Loucy (cell line): ENCODE measurements at regions not wholly inside any gene's neighbourhood (a gene's known extent, or its start where the extent isn't known, plus 50 kb on each side); places are given as distances from the start of the nearest gene placed in this dataset.

ENCODE experiments used
- H2AFZ ChIP-seq: fragments of 200-600 bp; sonication (generic); 2 replicates; pipeline ENCODE4 v1.6.0; 2016; ENCODE audit warnings: antibody characterized with exemption, mild to moderate bottlenecking, low read length, moderate library complexity
- H3F3A ChIP-seq: fragments of 200-600 bp; 2 replicates; pipeline ENCODE4 v1.6.0; 2016; ENCODE audit warnings: antibody characterized with exemption, low read depth, mild to moderate bottlenecking
- H3K27me3 ChIP-seq: fragments of 200-600 bp; sonication (generic); 2 replicates; pipeline ENCODE4 v1.6.1; 2014; ENCODE audit warnings: low read length, mild to moderate bottlenecking; ENCODE audit not compliant: insufficient read depth, poor library complexity, severe bottlenecking
- H3K36me3 ChIP-seq: fragments of 200-600 bp; sonication (generic); 2 replicates; pipeline ENCODE4 v1.6.1; 2016; ENCODE audit warnings: low read length; ENCODE audit not compliant: insufficient read depth
- H3K4me1 ChIP-seq: fragments of 200-600 bp; sonication (generic); 2 replicates; pipeline ENCODE4 v1.5.1; 2014; ENCODE audit warnings: low read length, mild to moderate bottlenecking; ENCODE audit not compliant: insufficient read depth, poor library complexity, severe bottlenecking
- H3K4me2 ChIP-seq: fragments of 200-600 bp; sonication (generic); 2 replicates; pipeline ENCODE4 v1.6.0; 2014; ENCODE audit warnings: antibody characterized with exemption, low read length, low read depth, mild to moderate bottlenecking; ENCODE audit not compliant: poor library complexity, severe bottlenecking
- H3K4me3 ChIP-seq: fragments of 200-600 bp; sonication (generic); 2 replicates; pipeline ENCODE4 v1.5.1; 2014; ENCODE audit warnings: low read length, mild to moderate bottlenecking, mixed read lengths; ENCODE audit not compliant: poor library complexity, severe bottlenecking
- H3K79me2 ChIP-seq: fragments of 200-600 bp; sonication (generic); 2 replicates; pipeline ENCODE4 v1.6.1; 2014; ENCODE audit warnings: low read length; ENCODE audit not compliant: insufficient read depth
- H3K9ac ChIP-seq: fragments of 200-600 bp; sonication (generic); 2 replicates; pipeline ENCODE4 v1.6.0; 2014; ENCODE audit warnings: mild to moderate bottlenecking, low read depth, low read length, moderate library complexity; ENCODE audit not compliant: poor library complexity, severe bottlenecking
- H3K9me2 ChIP-seq: fragments of 200-600 bp; sonication (generic); replicated peaks from 2 replicates; pipeline ENCODE4 v1.6.1; 2016; ENCODE audit warnings: low read depth, low read length, mixed read lengths
- H3K9me3 ChIP-seq: fragments of 200-600 bp; sonication (generic); 2 replicates; pipeline ENCODE4 v1.6.1; 2014; ENCODE audit warnings: mild to moderate bottlenecking, antibody characterized with exemption, low read length, low read depth; ENCODE audit not compliant: insufficient read depth
- H4K20me1 ChIP-seq: fragments of 200-600 bp; sonication (generic); 2 replicates; pipeline ENCODE4 v1.6.0; 2014; ENCODE audit warnings: antibody characterized with exemption, low read length, mild to moderate bottlenecking; ENCODE audit not compliant: insufficient read depth, poor library complexity, severe bottlenecking
- EZH2phosphoT487 ChIP-seq: fragments of 200-600 bp; IDR thresholded peaks from 2 replicates; pipeline ENCODE4 v1.6.1; 2018; ENCODE audit warnings: antibody characterized with exemption, mild to moderate bottlenecking, moderate library complexity, borderline replicate concordance
- TF ChIP-seq, protein P1 (sequence below): fragments of 200-600 bp; sonication (generic); conservative IDR thresholded peaks from 2 replicates; pipeline ENCODE4 v1.5.1; 2014; ENCODE audit warnings: mild to moderate bottlenecking, antibody characterized with exemption, low read length

DNA sequence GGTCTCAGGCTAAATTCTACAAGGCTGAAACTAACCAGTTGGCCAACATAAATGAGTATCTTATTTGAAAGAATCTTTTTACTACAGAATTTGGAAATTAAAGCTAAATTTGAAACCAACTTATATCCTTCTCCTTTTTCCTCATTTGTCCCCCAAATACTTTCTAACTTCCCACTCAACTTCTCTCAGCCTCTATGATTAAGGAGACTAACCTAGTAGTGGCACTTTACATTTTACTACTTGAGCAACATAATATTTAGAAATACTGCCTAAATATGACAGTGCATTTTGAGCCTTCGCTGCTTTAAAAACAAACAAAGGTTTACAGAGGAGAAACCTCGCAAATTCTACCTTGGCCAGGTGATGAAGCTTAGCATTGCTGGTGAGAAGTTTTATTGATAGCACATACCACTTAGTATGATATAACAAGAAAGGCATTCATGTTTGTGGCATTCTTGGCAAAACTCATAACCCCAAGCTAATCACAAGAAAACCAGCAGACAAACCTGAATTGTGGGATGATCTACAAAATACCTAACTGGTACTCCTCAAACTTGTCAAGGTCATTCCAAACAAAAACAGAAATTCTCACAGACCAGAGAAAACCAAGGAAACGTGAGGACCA is 432.1 kb upstream of the CFAP20DC start:
- Histone ChIP-seq H3K4me3 (no peak overlapping the region), H3K9ac (no peak overlapping the region)

DNA sequence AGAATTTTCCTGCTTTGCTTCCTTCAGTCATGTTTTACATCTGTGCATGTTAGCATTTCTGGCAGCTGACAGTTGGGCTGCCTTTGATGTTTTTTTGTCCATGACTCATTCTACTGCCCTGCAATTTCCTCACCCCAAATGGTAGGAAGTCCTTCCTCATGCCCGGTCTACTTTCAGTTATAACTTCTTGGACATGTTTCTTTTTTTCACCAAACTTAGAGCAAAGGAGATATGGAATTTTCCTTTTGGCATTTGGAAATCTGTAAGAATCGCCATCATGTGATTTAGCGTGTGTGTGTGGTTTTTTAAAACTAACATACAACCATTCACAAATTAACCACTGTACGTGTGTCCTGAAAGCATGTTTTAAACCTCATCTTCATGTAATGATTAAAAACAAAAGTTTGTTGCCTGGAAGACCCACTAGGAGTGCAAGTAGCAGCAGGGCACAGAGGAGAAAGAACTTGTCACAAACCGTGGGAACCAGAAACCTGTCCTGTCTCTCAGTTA is 430.7 kb upstream of the CFAP20DC start:
- H2AFZ ChIP-seq = peak overlapping the region; percentile 69
- H3F3A ChIP-seq = no peaks in the 10 kb centered on the region
- no peaks in the 10 kb centered on the region for H3K27me3 ChIP-seq
- no peaks in the 10 kb centered on the region for H3K79me2 ChIP-seq
- H3K9ac ChIP-seq = peak overlapping the region; percentile 48
- TF ChIP-seq, protein P1, sequence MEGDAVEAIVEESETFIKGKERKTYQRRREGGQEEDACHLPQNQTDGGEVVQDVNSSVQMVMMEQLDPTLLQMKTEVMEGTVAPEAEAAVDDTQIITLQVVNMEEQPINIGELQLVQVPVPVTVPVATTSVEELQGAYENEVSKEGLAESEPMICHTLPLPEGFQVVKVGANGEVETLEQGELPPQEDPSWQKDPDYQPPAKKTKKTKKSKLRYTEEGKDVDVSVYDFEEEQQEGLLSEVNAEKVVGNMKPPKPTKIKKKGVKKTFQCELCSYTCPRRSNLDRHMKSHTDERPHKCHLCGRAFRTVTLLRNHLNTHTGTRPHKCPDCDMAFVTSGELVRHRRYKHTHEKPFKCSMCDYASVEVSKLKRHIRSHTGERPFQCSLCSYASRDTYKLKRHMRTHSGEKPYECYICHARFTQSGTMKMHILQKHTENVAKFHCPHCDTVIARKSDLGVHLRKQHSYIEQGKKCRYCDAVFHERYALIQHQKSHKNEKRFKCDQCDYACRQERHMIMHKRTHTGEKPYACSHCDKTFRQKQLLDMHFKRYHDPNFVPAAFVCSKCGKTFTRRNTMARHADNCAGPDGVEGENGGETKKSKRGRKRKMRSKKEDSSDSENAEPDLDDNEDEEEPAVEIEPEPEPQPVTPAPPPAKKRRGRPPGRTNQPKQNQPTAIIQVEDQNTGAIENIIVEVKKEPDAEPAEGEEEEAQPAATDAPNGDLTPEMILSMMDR = no peak
- TF ChIP-seq EZH2phosphoT487 = no peak
- H3K4me1 ChIP-seq = peaks cover 40% of the 10 kb centered on the region
- no peaks in the 10 kb centered on the region for H4K20me1 ChIP-seq
- H3K36me3 ChIP-seq = no peaks in the 10 kb centered on the region
- H3K4me3 ChIP-seq = peak overlapping the region; percentile 12
- H3K9me3 ChIP-seq = no peaks in the 10 kb centered on the region
- peak overlapping the region; percentile 64 for H3K4me2 ChIP-seq
- H3K9me2 ChIP-seq = no peaks in the 10 kb centered on the region

More for the DNA sequence above, 432.1 kb upstream of the CFAP20DC start:
- H3K36me3 ChIP-seq = no peaks in the 10 kb centered on the region
- H3K27me3 ChIP-seq = no peaks in the 10 kb centered on the region
- no peak for TF ChIP-seq EZH2phosphoT487
- TF ChIP-seq, protein P1 = no peak
- no peaks in the 10 kb centered on the region for H3K79me2 ChIP-seq
- H3K4me2 ChIP-seq = no peak overlapping the region
- H3K9me3 ChIP-seq = no peaks in the 10 kb centered on the region
- no peaks in the 10 kb centered on the region for H4K20me1 ChIP-seq
- no peaks in the 10 kb centered on the region for H3K9me2 ChIP-seq
- H3K4me1 ChIP-seq = peaks cover 40% of the 10 kb centered on the region
- no peaks in the 10 kb centered on the region for H3F3A ChIP-seq
- no peak overlapping the region for H2AFZ ChIP-seq

DNA sequence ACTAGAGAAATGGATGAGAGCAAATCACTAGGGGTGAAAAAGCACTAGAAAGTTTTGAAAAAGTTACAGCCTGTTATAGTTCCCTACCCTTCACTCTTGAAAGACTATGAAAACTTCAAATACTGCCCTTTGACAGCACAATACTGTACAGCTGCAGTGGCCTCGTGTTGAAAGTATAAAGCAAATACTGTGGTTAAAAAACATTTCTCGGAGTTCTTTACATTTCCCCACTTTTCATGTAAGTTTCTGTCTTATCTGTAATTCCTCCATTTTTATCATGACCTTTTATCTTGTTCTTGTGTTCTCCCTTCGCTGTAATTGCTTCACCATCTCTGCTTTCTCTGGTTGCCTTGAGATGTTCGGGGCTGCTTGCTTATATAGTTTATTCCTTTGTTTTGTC is 423.8 kb upstream of the CFAP20DC start:
- no peak overlapping the region for H3K4me2 ChIP-seq
- H3K4me3 ChIP-seq = no peak overlapping the region
- peaks cover 9% of the 10 kb centered on the region; the same call in 1 of the 2 replicates for H3K9me3 ChIP-seq
- H3K4me1 ChIP-seq = no peaks in the 10 kb centered on the region
- no peaks in the 10 kb centered on the region for H3F3A ChIP-seq
- H3K9ac ChIP-seq = no peak overlapping the region
- TF ChIP-seq, protein P1 = no peak
- no peak for TF ChIP-seq EZH2phosphoT487
- H3K36me3 ChIP-seq = no peaks in the 10 kb centered on the region
- H3K9me2 ChIP-seq = no peaks in the 10 kb centered on the region
- no peaks in the 10 kb centered on the region for H3K27me3 ChIP-seq
- H3K79me2 ChIP-seq = no peaks in the 10 kb centered on the region
- H2AFZ ChIP-seq = no peak overlapping the region
- H4K20me1 ChIP-seq = no peaks in the 10 kb centered on the region
